ENCODE measurements at regions not wholly inside any gene's neighbourhood (a gene's known extent, or its start where the extent isn't known, plus 50 kb on each side); places are given as distances from the start of the nearest gene placed in this dataset.

DNA sequence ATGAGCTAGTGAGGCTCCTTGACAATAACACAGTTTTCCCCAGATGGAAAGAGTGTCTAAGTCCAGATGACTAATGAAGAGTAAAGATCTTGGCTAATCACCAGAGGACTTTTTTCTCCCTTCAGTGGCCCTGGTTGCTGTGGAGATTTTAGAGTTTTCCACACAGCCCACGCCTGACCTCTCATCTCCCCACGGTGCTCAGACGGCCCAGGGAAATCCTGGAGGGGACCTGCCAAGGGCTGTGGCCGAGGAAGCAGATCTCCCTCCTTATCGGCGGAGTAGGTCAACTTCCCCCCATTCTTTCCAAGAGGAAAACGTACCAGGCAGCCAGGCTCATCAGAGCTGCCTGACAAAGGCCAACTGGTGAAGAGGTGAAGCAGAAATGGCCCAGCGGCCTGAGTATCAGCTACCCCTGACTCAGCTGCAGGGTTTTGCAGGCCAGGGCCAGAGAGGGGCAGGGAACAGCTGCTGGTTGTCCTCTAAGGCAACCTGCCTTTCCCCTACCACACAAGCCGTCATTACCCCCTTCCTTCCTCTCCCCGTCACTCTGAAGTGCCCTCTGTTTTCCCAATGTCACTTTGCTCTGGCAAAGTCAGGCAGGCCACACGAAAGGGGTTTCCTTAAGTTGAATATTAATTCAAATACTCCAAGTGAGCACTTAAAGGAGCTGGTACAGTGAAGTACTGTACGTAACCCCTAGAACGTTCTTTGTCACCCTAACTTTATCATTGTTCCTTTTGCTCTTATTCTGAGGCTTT, 140.2 kb upstream of the ADAMTS18 start:
- Histone ChIP-seq H3K79me1 (ENCODE audit: low read depth, low read length) (no peaks in the 10 kb centered on the region), H4K8ac (ENCODE audit: extremely low read depth, insufficient read depth, low read length) (no peak overlapping the region; the same call in 1 of the 2 replicates), H4K91ac (replicated peaks; ENCODE audit: insufficient read length, low read length) (no peak overlapping the region), H3K9ac (replicated peaks in 1 of 4; ENCODE audit: extremely low read depth in 1 of 4, low read depth in 3 of 4, low read length in 3 of 4) (no peak overlapping the region), H2BK12ac (ENCODE audit: low read depth, low read length) (no peak overlapping the region), H3K36me3 (ENCODE audit: control insufficient read depth in 2 of 4, insufficient read depth in 4 of 4, low read length in 3 of 4) (no peaks in the 10 kb centered on the region), H3K4me3 (ENCODE audit: extremely low read depth in 1 of 4, insufficient read depth in 2 of 4, low read depth in 3 of 4, low read length in 4 of 4) (no peak overlapping the region), H3K79me2 (ENCODE audit: control insufficient read depth in 1 of 2, insufficient read depth in 2 of 2, low read length in 2 of 2) (no peaks in the 10 kb centered on the region), H2BK5ac (ENCODE audit: low read depth, low read length) (no peak overlapping the region), H3K23me2 (ENCODE audit: low read depth, low read length) (no peaks in the 10 kb centered on the region), H3K27me3 (replicated peaks in 1 of 4; ENCODE audit: control insufficient read depth in 3 of 4, extremely low read depth in 1 of 4, insufficient read depth in 3 of 4, low read length in 3 of 4) (no peaks in the 10 kb centered on the region), H4K20me1 (replicated peaks in 1 of 2; ENCODE audit: control insufficient read depth in 1 of 2, insufficient read depth in 2 of 2, low read length in 2 of 2) (no peaks in the 10 kb centered on the region), H3K23ac (ENCODE audit: insufficient read length) (no peak overlapping the region), H3K9me3 (ENCODE audit: insufficient read depth in 2 of 2, low read depth in 1 of 2, low read length in 1 of 2) (no peaks in the 10 kb centered on the region), H3K4me1 (replicated peaks in 1 of 4; ENCODE audit: control insufficient read depth in 3 of 4, insufficient read depth in 4 of 4, low read length in 3 of 4) (no peaks in the 10 kb centered on the region), H3K18ac (ENCODE audit: extremely low read depth, low read length) (no peak overlapping the region), H3K4ac (replicated peaks; ENCODE audit: insufficient read length, low read depth, low read length) (no peak overlapping the region), H2BK15ac (ENCODE audit: low read length) (no peak overlapping the region), H3K4me2 (ENCODE audit: insufficient read depth in 1 of 2, low read depth in 2 of 2, low read length in 2 of 2) (no peak overlapping the region), H2AFZ (ENCODE audit: low read length) (peak overlapping the region; percentile 11; the same call in 1 of the 2 replicates), H2BK20ac (ENCODE audit: low read length) (no peak overlapping the region), H4K5ac (ENCODE audit: insufficient read length, low read depth, low read length) (no peak overlapping the region), H3K56ac (replicated peaks; ENCODE audit: insufficient read length, low read depth, low read length) (no peak overlapping the region), H3K14ac (ENCODE audit: insufficient read length) (no peak overlapping the region), H3K27ac (ENCODE audit: low read depth, low read length) (no peak overlapping the region), H2BK120ac (replicated peaks; ENCODE audit: low read depth, low read length) (no peak overlapping the region), H2AK5ac (ENCODE audit: low read depth, low read length) (no peak overlapping the region)
- ChIA-PET POLR2A (ENCODE audit: partially characterized antibody) (interaction anchor here (0.6 kb wide), 1 partner anchor 1439 kb away, joined by 3 read pairs; no protein-coding TSS in a partner anchor), CTCF (ENCODE audit: partially characterized antibody) (interaction anchor here (0.9 to 10.1 kb wide), 4 partner anchors 9 to 352 kb away, joined by 3 to 101 read pairs (median 3); no protein-coding TSS in a partner anchor)
- no peak for FAIRE-seq
- DNase-seq (ENCODE audit: low read depth in 1 of 2, low spot score in 2 of 2): no peak
- TF ChIP-seq JUND (IDR thresholded peaks at IDR 0.05; ENCODE audit: low read length) (no peak), TBP (IDR thresholded peaks at IDR 0.05; ENCODE audit: low read depth, low read length) (no peak), ZNF274 (IDR thresholded peaks at IDR 0.05; ENCODE audit: borderline replicate concordance, extremely low read depth, low read length) (no peak)
- WGBS, 2 experiments (ENCODE audit: extremely low coverage in 1 of 2, insufficient coverage in 1 of 2, insufficient read length in 1 of 2, insufficient replicate concordance in 2 of 2, low coverage in 1 of 2, low lambda C conversion rate in 2 of 2, missing lambda C conversion rate in 1 of 2): 88% methylated on average over 13 of the region's 13 CpGs; no CpG with 5 or more reads in 1 of the 2 experiments

Data from H1 (cell line).